Endodermal cell (in vitro differentiated cells): ENCODE measurements at regions not wholly inside any gene's neighbourhood (a gene's known extent, or its start where the extent isn't known, plus 50 kb on each side); places are given as distances from the start of the nearest gene placed in this dataset.

Experiments used
- DNase-seq: peaks from one replicate; pipeline ENCODE4 v3.0.0-alpha.2; 2017
- H3K27ac ChIP-seq: 2 replicates; pipeline ENCODE4 v1.5.1; 2013; ENCODE audit warnings: mild to moderate bottlenecking, low read depth, low read length, moderate library complexity
- H3K27me3 ChIP-seq: 2 replicates; pipeline ENCODE4 v1.6.1; 2013; ENCODE audit warnings: mild to moderate bottlenecking, low read length, moderate library complexity; ENCODE audit not compliant: insufficient read depth, control insufficient read depth, poor library complexity, severe bottlenecking
- H3K36me3 ChIP-seq: 2 replicates; pipeline ENCODE4 v1.7.0; 2013; ENCODE audit warnings: mild to moderate bottlenecking, low read length, moderate library complexity; ENCODE audit not compliant: control insufficient read depth, insufficient read depth
- H3K4me1 ChIP-seq: one replicate; pipeline ENCODE4 v1.7.0; 2013; ENCODE audit warnings: low read length; ENCODE audit not compliant: control insufficient read depth, insufficient read depth
- H3K4me3 ChIP-seq: 2 replicates; pipeline ENCODE4 v1.5.1; 2013; ENCODE audit warnings: mild to moderate bottlenecking, low read length, moderate library complexity
- H3K9ac ChIP-seq: 2 replicates; pipeline ENCODE4 v1.6.1; 2013; ENCODE audit warnings: mild to moderate bottlenecking, low read length, moderate library complexity; ENCODE audit not compliant: poor library complexity, severe bottlenecking; ENCODE audit errors: extremely low read depth
- H3K9me3 ChIP-seq: 2 replicates; pipeline ENCODE4 v1.6.1; 2013; ENCODE audit warnings: mild to moderate bottlenecking, low read length, moderate library complexity; ENCODE audit not compliant: control insufficient read depth
- H3K27ac Mint-ChIP-seq: 2 replicates; pipeline ENCODE4 v1.8.0; 2020; ENCODE audit warnings: mixed read lengths
- H3K27me3 Mint-ChIP-seq: 2 replicates; pipeline ENCODE4 v1.8.0; 2021; ENCODE audit warnings: mild to moderate bottlenecking, mixed read lengths; ENCODE audit not compliant: insufficient read depth
- H3K36me3 Mint-ChIP-seq: 2 replicates; pipeline ENCODE4 v1.8.0; 2020; ENCODE audit warnings: low read depth, mixed read lengths
- H3K4me1 Mint-ChIP-seq: 2 replicates; pipeline ENCODE4 v1.8.0; 2020; ENCODE audit warnings: mixed read lengths
- H3K4me3 Mint-ChIP-seq: 2 replicates; pipeline ENCODE4 v1.8.0; 2020; ENCODE audit warnings: mild to moderate bottlenecking, moderate library complexity, mixed read lengths
- H3K9me3 Mint-ChIP-seq: 2 replicates; pipeline ENCODE4 v1.8.0; 2020; ENCODE audit warnings: mild to moderate bottlenecking, mixed read lengths
- CTCF ChIP-seq: fragments of 200-600 bp; sonication (generic); conservative IDR thresholded peaks from 2 replicates; pipeline ENCODE4 v1.5.0; 2021; ENCODE audit warnings: antibody characterized with exemption, mild to moderate bottlenecking
- WGBS, 2 experiments: methylation state at CpG; one replicate each; pipeline versions ENCODE4 v1.1.5 to v1.1.7; 2013; ENCODE audit warnings: missing lambda C conversion rate in 2 of 2, mixed read lengths in 1 of 2; ENCODE audit not compliant: insufficient coverage in 1 of 2, insufficient read length in 1 of 2; 5-methylcytosine and 5-hydroxymethylcytosine counted together

- Mint-ChIP-seq H3K9me3 (no peaks in the 10 kb centered on the region), H3K27ac (peak overlapping the region; percentile 45), H3K4me3 (no peak overlapping the region), H3K36me3 (no peaks in the 10 kb centered on the region), H3K27me3 (no peaks in the 10 kb centered on the region), H3K4me1 (peaks cover 38% of the 10 kb centered on the region)
- H3K9ac ChIP-seq: no peak overlapping the region
- no peak overlapping the region for H3K4me3 ChIP-seq
- H3K36me3 ChIP-seq: no peaks in the 10 kb centered on the region
- no peak overlapping the region for H3K27ac ChIP-seq
- no peak for TF ChIP-seq CTCF
- DNase-seq: no peak
- H3K27me3 ChIP-seq: no peaks in the 10 kb centered on the region
- WGBS, 2 experiments: 89 to 100% methylated on average over 1 of the region's 4 CpGs
- H3K4me1 ChIP-seq: peaks cover 5% of the 10 kb centered on the region
- H3K9me3 ChIP-seq: no peaks in the 10 kb centered on the region
These were observed 308.9 kb downstream of the CWC27 start for GRCh38 chr5:65077653-65078052.

DNA sequence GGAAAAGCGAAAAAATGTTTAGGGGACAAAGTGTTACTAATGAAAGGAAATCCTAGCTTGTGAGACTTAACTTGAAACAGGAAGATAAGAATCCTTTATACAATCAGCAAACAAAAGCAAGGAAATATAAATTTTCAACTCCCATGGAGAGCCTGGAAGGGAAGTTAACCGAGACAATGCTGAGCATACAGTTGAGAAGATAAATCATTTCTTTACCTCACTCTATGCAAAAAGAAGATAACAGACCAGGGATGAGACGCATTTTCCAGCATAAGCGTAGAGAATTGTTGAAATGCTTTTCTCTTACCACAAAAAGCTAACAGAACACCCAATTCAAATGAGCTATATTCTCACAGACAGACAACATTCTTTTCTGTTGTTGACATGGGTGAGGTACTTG is 309.6 kb downstream of the CWC27 start:
- no peak for TF ChIP-seq CTCF
- H3K4me1 Mint-ChIP-seq: peaks cover 38% of the 10 kb centered on the region
- no peaks in the 10 kb centered on the region for H3K27me3 Mint-ChIP-seq
- Histone ChIP-seq H3K4me3 (no peak overlapping the region), H3K4me1 (peaks cover 5% of the 10 kb centered on the region), H3K9ac (no peak overlapping the region), H3K9me3 (no peaks in the 10 kb centered on the region), H3K27ac (no peak overlapping the region), H3K27me3 (no peaks in the 10 kb centered on the region), H3K36me3 (no peaks in the 10 kb centered on the region)
- H3K9me3 Mint-ChIP-seq: no peaks in the 10 kb centered on the region
- no peak overlapping the region for H3K4me3 Mint-ChIP-seq
- 73% methylated on average over 4 of the region's 4 CpGs; no CpG with 5 or more reads in 1 of the 2 experiments for WGBS, 2 experiments
- DNase-seq: no peak
- H3K36me3 Mint-ChIP-seq: no peaks in the 10 kb centered on the region
- no peak overlapping the region for H3K27ac Mint-ChIP-seq

- Histone ChIP-seq H3K9ac (no peak overlapping the region), H3K9me3 (no peaks in the 10 kb centered on the region), H3K27me3 (no peaks in the 10 kb centered on the region), H3K4me3 (no peak overlapping the region), H3K36me3 (no peaks in the 10 kb centered on the region), H3K27ac (no peak overlapping the region), H3K4me1 (peaks cover 5% of the 10 kb centered on the region)
- no peak for TF ChIP-seq CTCF
- H3K27me3 Mint-ChIP-seq: no peaks in the 10 kb centered on the region
- H3K4me3 Mint-ChIP-seq: no peak overlapping the region
- H3K4me1 Mint-ChIP-seq: peaks cover 30% of the 10 kb centered on the region
- no peaks in the 10 kb centered on the region for H3K9me3 Mint-ChIP-seq
- no peaks in the 10 kb centered on the region for H3K36me3 Mint-ChIP-seq
- H3K27ac Mint-ChIP-seq: no peak overlapping the region
- no peak for DNase-seq
These were observed 312.3 kb downstream of the CWC27 start for GRCh38 chr5:65081071-65081470.
